ENCODE measurements at regions not wholly inside any gene's neighbourhood (a gene's known extent, or its start where the extent isn't known, plus 50 kb on each side); places are given as distances from the start of the nearest gene placed in this dataset.
"Not testable (repeated sequence)": the region's sequence is repeated elsewhere in the genome, so short reads cannot be mapped to it uniquely, and the experiment has no call there.

- WGBS, 4 donors = 74 to 83% (median 81%) methylated on average over 3 of the region's 3 CpGs
- no peak for DNase-seq
- no peaks in the 10 kb centered on the region for H3K27me3 ChIP-seq
- intact Hi-C loops (cut with DNase I) = no loop called here
- no peak overlapping the region for H3K4me3 ChIP-seq
- no peak for ATAC-seq
- no peaks in the 10 kb centered on the region for H3K4me1 ChIP-seq
- TF ChIP-seq CTCF (IDR thresholded peaks at IDR 0.05) (no peak), POLR2A (IDR thresholded peaks at IDR 0.05) (no peak)
- H3K9me3 ChIP-seq = no peaks in the 10 kb centered on the region
- H3K36me3 ChIP-seq = no peaks in the 10 kb centered on the region
- H3K27ac ChIP-seq = no peak overlapping the region
These were observed 767.3 kb downstream of the FAM181B start for GRCh38 chr11:81966340-81966739.

DNA sequence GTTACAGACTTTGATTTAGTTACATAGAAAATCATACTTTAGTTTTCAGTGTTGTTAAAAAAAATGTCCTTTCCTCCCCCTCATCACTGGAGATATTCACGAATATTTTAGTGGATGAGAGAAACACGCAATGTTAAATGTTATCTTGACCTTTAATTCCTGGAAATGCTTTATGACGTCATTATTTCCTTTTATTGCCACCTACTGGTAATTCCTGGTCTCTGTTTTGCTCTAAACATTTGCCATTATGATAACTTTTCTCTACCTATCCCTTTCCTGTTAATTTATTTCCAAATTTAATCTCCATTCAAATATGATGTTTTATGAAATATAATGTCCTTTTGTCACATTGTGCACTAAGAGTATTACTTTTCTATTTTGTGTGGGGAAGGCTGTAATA lies 770.6 kb downstream of the FAM181B start:
- intact Hi-C loops (cut with DNase I) = no loop called here
- Histone ChIP-seq H3K9me3 (no peaks in the 10 kb centered on the region), H3K4me3 (no peak overlapping the region), H3K27ac (no peak overlapping the region), H3K4me1 (no peaks in the 10 kb centered on the region), H3K36me3 (no peaks in the 10 kb centered on the region), H3K27me3 (no peaks in the 10 kb centered on the region)
- no peak for ATAC-seq
- TF ChIP-seq CTCF (IDR thresholded peaks at IDR 0.05) = peak in 3 of 12 donors; percentile 13 to 18 (median 15)
- TF ChIP-seq POLR2A (IDR thresholded peaks at IDR 0.05) = no peak
- 21 to 26% (median 24%) methylated on average over 3 of the region's 3 CpGs for WGBS, 4 donors
- no peak for DNase-seq

DNA sequence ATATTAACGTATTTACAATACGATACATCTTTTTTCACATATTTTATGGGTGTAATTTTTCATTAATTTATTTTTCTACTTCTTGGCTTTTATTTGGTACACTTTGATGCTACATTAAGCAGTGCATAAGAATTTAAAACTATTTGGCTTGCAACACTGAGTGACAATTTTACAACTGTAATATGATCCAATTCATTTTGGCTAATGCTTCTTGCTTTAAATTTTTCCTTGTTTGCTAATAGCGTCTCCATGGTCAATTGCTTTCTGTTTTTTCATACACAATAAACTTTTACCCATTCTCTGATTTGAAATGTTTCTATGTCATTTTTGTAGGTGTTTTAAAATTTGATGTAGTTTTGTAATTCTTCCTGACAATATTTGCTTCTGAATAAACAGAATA lies 773.2 kb downstream of the FAM181B start:
- Histone ChIP-seq H3K27me3 (no peaks in the 10 kb centered on the region), H3K9me3 (peaks cover 0 to 10% (median 0%) of the 10 kb centered on the region in 12 donors), H3K36me3 (no peaks in the 10 kb centered on the region), H3K4me1 (no peaks in the 10 kb centered on the region), H3K4me3 (no peak overlapping the region), H3K27ac (no peak overlapping the region)
- WGBS, 4 donors = 81 to 90% (median 87%) methylated on average over 3 of the region's 3 CpGs
- no peak for TF ChIP-seq CTCF (IDR thresholded peaks at IDR 0.05)
- no peak for TF ChIP-seq POLR2A (IDR thresholded peaks at IDR 0.05)
- ATAC-seq (no peak), DNase-seq (no peak)
- intact Hi-C loops (cut with DNase I) = no loop called here

DNA sequence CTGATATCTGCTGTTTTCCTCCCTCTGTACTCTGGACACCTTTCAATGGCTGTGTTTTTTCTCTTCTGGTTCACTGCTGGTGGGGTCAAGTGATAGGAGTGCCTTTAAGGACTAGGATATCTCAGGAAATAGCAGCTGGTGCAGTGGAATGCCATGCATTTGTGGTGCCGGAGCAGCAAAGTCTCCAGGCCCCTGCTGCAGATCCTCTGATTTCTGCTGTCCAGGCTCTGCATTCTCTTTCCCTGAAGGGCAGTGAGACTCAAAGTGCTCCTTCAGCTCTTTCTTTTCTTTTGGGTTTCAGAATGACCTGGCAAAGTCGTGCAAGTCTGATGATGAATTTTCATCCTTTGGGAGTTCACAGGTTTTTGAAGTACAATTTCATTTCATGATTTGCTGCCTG lies 774.3 kb downstream of the FAM181B start:
- H3K9me3 ChIP-seq = peaks cover 0 to 10% (median 0%) of the 10 kb centered on the region in 12 donors
- no peaks in the 10 kb centered on the region for H3K36me3 ChIP-seq
- TF ChIP-seq CTCF (IDR thresholded peaks at IDR 0.05) (no peak), POLR2A (IDR thresholded peaks at IDR 0.05) (no peak)
- DNase-seq (no peak), ATAC-seq (no peak)
- no peaks in the 10 kb centered on the region for H3K4me1 ChIP-seq
- intact Hi-C loops (cut with DNase I) = no loop called here
- no peaks in the 10 kb centered on the region for H3K27me3 ChIP-seq
- no peak overlapping the region for H3K27ac ChIP-seq
- 14 to 27% (median 20%) methylated on average over 2 of the region's 2 CpGs for WGBS, 4 donors
- no peak overlapping the region for H3K4me3 ChIP-seq

GRCh38 chr11:81954301-81954700 lies 779.4 kb downstream of the FAM181B start:
- H3K27me3 ChIP-seq; ATAC-seq; H3K4me1 ChIP-seq; H3K4me3 ChIP-seq; H3K9me3 ChIP-seq; H3K27ac ChIP-seq; H3K36me3 ChIP-seq; DNase-seq; intact Hi-C loops (cut with DNase I): not testable (repeated sequence)
- 68 to 82% (median 79%) methylated on average over 6 of the region's 6 CpGs for WGBS, 4 donors

Measured in heart left ventricle (tissue), 16 donors.